Uterus (tissue), 3 donors: ENCODE measurements at regions not wholly inside any gene's neighbourhood (a gene's known extent, or its start where the extent isn't known, plus 50 kb on each side); places are given as distances from the start of the nearest gene placed in this dataset.

Experiments used
- DNase-seq, 2 donors: peaks; one replicate each; pipeline ENCODE4 v3.0.0-alpha.2; 2019 to 2020
- H3K27ac ChIP-seq, 2 donors: fragments of 200-600 bp; sonication (generic); 1 replicate in 1 of 2; 2 replicates in 1 of 2; pipeline ENCODE4 v1.5.1; 2016 to 2018
- H3K27me3 ChIP-seq, 2 donors: fragments of 200-600 bp; sonication (generic); one replicate each; pipeline ENCODE4 v1.5.1; 2018 to 2019; ENCODE audit warnings: control low read depth in 1 of 2
- H3K36me3 ChIP-seq, 2 donors: fragments of 200-600 bp; sonication (generic); one replicate each; pipeline ENCODE4 v1.5.1; 2019; ENCODE audit warnings: control low read depth in 1 of 2
- H3K4me1 ChIP-seq, 2 donors: fragments of 200-600 bp; sonication (generic); one replicate each; pipeline ENCODE4 v1.5.1; 2018 to 2019; ENCODE audit warnings: control low read depth in 1 of 2
- H3K4me3 ChIP-seq, 2 donors: fragments of 200-600 bp; sonication (generic); 1 replicate in 1 of 2; 2 replicates in 1 of 2; pipeline ENCODE4 v1.5.1; 2018 to 2019; ENCODE audit warnings: mild to moderate bottlenecking in 1 of 2
- H3K9me3 ChIP-seq, 2 donors: fragments of 200-600 bp; sonication (generic); one replicate each; pipeline ENCODE4 v1.5.1; 2019; ENCODE audit warnings: control low read depth in 1 of 2
- CTCF ChIP-seq, 4 experiments: fragments of 200-600 bp in 2 of 4; fragments of 450-650 bp in 2 of 4; sonication (generic) in 2 of 4; IDR thresholded peaks; one replicate each; pipeline ENCODE4 v1.5.1; 2016 to 2019; ENCODE audit warnings: antibody characterized with exemption in 4 of 4, mild to moderate bottlenecking in 2 of 4, moderate library complexity in 1 of 4
- POLR2A ChIP-seq, 2 donors: fragments of 450-650 bp; IDR thresholded peaks; one replicate each; pipeline ENCODE4 v1.6.1; 2016; ENCODE audit warnings: antibody characterized with exemption in 2 of 2, mild to moderate bottlenecking in 1 of 2, moderate library complexity in 1 of 2
- intact Hi-C: fragments of 100-400 bp; cut with DNase I; formaldehyde crosslinking; loops from one replicate; pipeline ENCODE4 v1.15.1; 2023; ENCODE audit warnings: low total_unique reads
- donor health status: DM: yes; HTN: yes; CAD: no.

DNA sequence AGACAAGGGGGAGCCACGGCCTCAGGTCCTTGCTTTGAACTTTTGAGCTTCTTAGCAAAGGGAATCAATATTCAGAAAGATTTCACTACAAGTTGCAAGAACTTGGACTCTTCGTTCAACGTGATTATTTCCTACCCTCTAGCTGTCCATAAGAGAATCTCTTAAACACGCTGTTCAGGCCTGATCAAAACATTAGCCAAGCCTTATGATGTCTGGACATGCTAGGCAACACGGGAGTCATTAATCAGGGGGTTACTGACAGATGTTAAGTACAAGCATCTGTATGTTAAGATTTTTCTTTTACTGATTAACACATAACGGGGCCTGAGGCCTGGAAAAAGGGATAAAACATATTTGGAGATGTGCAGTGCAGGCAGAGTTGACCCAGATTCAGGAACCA lies 138.9 kb upstream of the IL1RAPL2 start:
- Histone ChIP-seq H3K27ac (no peak overlapping the region), H3K4me1 (no peaks in the 10 kb centered on the region), H3K27me3 (no peaks in the 10 kb centered on the region), H3K4me3 (no peak overlapping the region), H3K36me3 (no peaks in the 10 kb centered on the region), H3K9me3 (no peaks in the 10 kb centered on the region)
- DNase-seq, result no peak
- intact Hi-C loops, result no loop called here
- TF ChIP-seq CTCF (IDR thresholded peaks at IDR 0.05), result no peak

DNA sequence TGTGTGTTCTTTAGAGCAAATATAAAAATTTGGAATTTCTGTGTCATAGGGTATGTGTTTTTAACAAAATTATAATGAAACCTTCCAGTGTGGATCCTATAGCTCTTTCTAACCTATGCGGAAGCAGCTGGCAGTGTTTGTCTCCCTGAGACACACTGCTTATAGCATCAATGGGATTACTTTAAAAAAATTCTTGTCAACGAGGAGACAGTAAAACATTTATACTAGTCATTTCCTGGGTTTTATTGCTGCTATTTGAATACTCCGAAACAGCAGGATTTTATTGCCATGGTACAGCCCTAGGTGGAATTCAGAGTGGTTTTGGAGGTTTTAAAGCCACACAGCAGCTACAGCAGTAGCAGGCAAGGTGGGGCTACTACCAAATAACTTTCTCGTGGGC lies 145.1 kb upstream of the IL1RAPL2 start:
- no peak for TF ChIP-seq CTCF (IDR thresholded peaks at IDR 0.05)
- TF ChIP-seq POLR2A (IDR thresholded peaks at IDR 0.05), result no peak
- H3K27me3 ChIP-seq, result peaks cover 0 to 6% of the 10 kb centered on the region in 2 donors
- intact Hi-C loops, result no loop called here
- H3K36me3 ChIP-seq, result no peaks in the 10 kb centered on the region
- DNase-seq, result no peak
- no peaks in the 10 kb centered on the region for H3K4me1 ChIP-seq
- H3K9me3 ChIP-seq, result no peaks in the 10 kb centered on the region
- H3K27ac ChIP-seq, result no peak overlapping the region
- no peak overlapping the region for H3K4me3 ChIP-seq

GRCh38 chrX:104419926-104420325 lies 146.1 kb upstream of the IL1RAPL2 start:
- no peaks in the 10 kb centered on the region for H3K4me1 ChIP-seq
- H3K27me3 ChIP-seq, result peaks cover 0 to 6% of the 10 kb centered on the region in 2 donors
- H3K36me3 ChIP-seq, result no peaks in the 10 kb centered on the region
- no peak overlapping the region for H3K4me3 ChIP-seq
- H3K9me3 ChIP-seq, result no peaks in the 10 kb centered on the region
- no peak for TF ChIP-seq CTCF (IDR thresholded peaks at IDR 0.05)
- no peak for TF ChIP-seq POLR2A (IDR thresholded peaks at IDR 0.05)
- intact Hi-C loops, result no loop called here
- no peak overlapping the region for H3K27ac ChIP-seq
- DNase-seq, result no peak

GRCh38 chrX:104419211-104419610 lies 146.8 kb upstream of the IL1RAPL2 start:
- Histone ChIP-seq H3K36me3 (no peaks in the 10 kb centered on the region), H3K27me3 (peaks cover 0 to 8% of the 10 kb centered on the region in 2 donors), H3K4me3 (no peak overlapping the region), H3K27ac (no peak overlapping the region), H3K4me1 (no peaks in the 10 kb centered on the region), H3K9me3 (no peaks in the 10 kb centered on the region)
- no peak for TF ChIP-seq POLR2A (IDR thresholded peaks at IDR 0.05)
- TF ChIP-seq CTCF (IDR thresholded peaks at IDR 0.05), result no peak
- no peak for DNase-seq
- intact Hi-C loops, result no loop called here

- Histone ChIP-seq H3K27ac (no peak overlapping the region), H3K27me3 (peaks cover 0 to 3% of the 10 kb centered on the region in 2 donors), H3K4me1 (no peaks in the 10 kb centered on the region), H3K4me3 (no peak overlapping the region), H3K9me3 (peaks cover 0 to 4% of the 10 kb centered on the region in 2 donors), H3K36me3 (no peaks in the 10 kb centered on the region)
- intact Hi-C loops, result no loop called here
- no peak for TF ChIP-seq CTCF (IDR thresholded peaks at IDR 0.05)
- no peak for TF ChIP-seq POLR2A (IDR thresholded peaks at IDR 0.05)
- DNase-seq, result no peak
Observed at GRCh38 chrX:104411800-104412199, 154.2 kb upstream of the IL1RAPL2 start.
